ENCODE measurements at regions not wholly inside any gene's neighbourhood (a gene's known extent, or its start where the extent isn't known, plus 50 kb on each side); places are given as distances from the start of the nearest gene placed in this dataset.

GRCh38 chr2:58767828-58768714 is 526.9 kb upstream of the FANCL start:
- TF ChIP-seq EZH2 (IDR thresholded peaks at IDR 0.05; ENCODE audit: insufficient read depth, poor library complexity, severe bottlenecking): no peak
- no peak for TF ChIP-seq EZH2phosphoT487 (IDR thresholded peaks at IDR 0.05; ENCODE audit: insufficient read depth, low read depth)

Measured in GM23248 (cell line).